ENCODE measurements at regions not wholly inside any gene's neighbourhood (a gene's known extent, or its start where the extent isn't known, plus 50 kb on each side); places are given as distances from the start of the nearest gene placed in this dataset.

DNA sequence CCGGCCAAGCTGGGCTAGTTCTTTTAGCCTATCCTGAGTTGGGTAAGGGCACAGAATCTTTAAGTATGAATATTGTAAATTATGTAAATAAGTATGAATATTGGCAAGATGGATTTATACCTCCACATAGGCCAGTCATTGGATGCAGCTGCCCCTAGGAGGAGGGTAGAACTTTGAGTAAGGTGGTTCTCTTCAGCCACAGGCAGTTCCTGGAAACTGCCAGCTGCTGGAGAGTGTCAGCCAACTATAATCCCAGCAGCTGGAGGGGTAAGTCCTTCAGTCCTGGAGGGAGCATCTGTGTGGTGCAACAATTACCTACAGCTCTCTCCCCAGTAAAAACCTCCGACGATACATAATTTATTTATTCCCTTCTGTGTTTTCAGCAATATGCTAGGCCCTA is 65.8 kb upstream of the TMPO start:
- intact Hi-C loops (cut with micrococcal nuclease): no loop called here
- Mint-ChIP-seq H3K4me3 (no peak overlapping the region), H3K27ac (no peak overlapping the region), H3K4me1 (no peaks in the 10 kb centered on the region), H3K36me3 (no peaks in the 10 kb centered on the region), H3K27me3 (ENCODE audit: low read depth in 2 of 2) (peaks cover 9 to 18% of the 10 kb centered on the region in 2 donors), H3K9me3 (no peaks in the 10 kb centered on the region)
- Histone ChIP-seq H3K4me3 (ENCODE audit: low read length) (no peak overlapping the region), H3K36me3 (ENCODE audit: control insufficient read depth, insufficient read depth, low read length) (no peaks in the 10 kb centered on the region), H3K27ac (ENCODE audit: low read length) (no peak overlapping the region), H3K9me3 (ENCODE audit: control insufficient read depth, insufficient read depth, low read length) (no peaks in the 10 kb centered on the region), H3K27me3 (ENCODE audit: control insufficient read depth, insufficient read depth, low read length) (no peaks in the 10 kb centered on the region), H3K4me1 (ENCODE audit: control insufficient read depth, insufficient read depth, low read length) (no peaks in the 10 kb centered on the region)
- DNase-seq (no peak), ATAC-seq (no peak)
- 90% methylated on average over 3 of the region's 3 CpGs for WGBS (ENCODE audit: insufficient coverage)
- TF ChIP-seq, protein P1, sequence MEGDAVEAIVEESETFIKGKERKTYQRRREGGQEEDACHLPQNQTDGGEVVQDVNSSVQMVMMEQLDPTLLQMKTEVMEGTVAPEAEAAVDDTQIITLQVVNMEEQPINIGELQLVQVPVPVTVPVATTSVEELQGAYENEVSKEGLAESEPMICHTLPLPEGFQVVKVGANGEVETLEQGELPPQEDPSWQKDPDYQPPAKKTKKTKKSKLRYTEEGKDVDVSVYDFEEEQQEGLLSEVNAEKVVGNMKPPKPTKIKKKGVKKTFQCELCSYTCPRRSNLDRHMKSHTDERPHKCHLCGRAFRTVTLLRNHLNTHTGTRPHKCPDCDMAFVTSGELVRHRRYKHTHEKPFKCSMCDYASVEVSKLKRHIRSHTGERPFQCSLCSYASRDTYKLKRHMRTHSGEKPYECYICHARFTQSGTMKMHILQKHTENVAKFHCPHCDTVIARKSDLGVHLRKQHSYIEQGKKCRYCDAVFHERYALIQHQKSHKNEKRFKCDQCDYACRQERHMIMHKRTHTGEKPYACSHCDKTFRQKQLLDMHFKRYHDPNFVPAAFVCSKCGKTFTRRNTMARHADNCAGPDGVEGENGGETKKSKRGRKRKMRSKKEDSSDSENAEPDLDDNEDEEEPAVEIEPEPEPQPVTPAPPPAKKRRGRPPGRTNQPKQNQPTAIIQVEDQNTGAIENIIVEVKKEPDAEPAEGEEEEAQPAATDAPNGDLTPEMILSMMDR (IDR thresholded peaks at IDR 0.05): no peak

DNA sequence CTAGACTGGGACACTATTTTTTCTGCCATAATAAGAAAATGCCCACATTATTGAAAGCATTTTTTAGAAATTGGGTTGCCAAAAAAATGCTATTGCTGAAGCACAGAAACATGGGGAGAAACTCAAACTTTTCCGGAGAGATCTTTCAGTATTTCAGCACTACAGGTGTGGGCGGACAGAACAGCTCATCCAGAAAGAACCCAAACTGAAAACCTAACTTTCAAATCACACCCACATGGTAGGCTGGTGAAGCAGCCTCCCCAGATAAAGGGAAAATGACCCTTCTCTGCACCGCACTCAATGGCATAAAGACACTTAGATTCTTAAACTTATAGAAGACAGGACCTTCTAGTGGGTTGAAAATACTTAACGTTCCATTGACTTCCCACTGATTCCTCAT is 62.3 kb upstream of the TMPO start:
- no peaks in the 10 kb centered on the region for H3K9me3 Mint-ChIP-seq
- WGBS (ENCODE audit: insufficient coverage): 89% methylated on average over 4 of the region's 4 CpGs
- Histone ChIP-seq H3K9me3 (ENCODE audit: control insufficient read depth, insufficient read depth, low read length) (no peaks in the 10 kb centered on the region), H3K27ac (ENCODE audit: low read length) (no peak overlapping the region), H3K27me3 (ENCODE audit: control insufficient read depth, insufficient read depth, low read length) (peaks cover 3% of the 10 kb centered on the region), H3K4me3 (ENCODE audit: low read length) (no peak overlapping the region), H3K36me3 (ENCODE audit: control insufficient read depth, insufficient read depth, low read length) (no peaks in the 10 kb centered on the region), H3K4me1 (ENCODE audit: control insufficient read depth, insufficient read depth, low read length) (peaks cover 8% of the 10 kb centered on the region)
- intact Hi-C loops (cut with micrococcal nuclease): no loop called here
- H3K36me3 Mint-ChIP-seq: no peaks in the 10 kb centered on the region
- DNase-seq (no peak), ATAC-seq (no peak)
- H3K27me3 Mint-ChIP-seq (ENCODE audit: low read depth in 2 of 2): peaks cover 25 to 30% of the 10 kb centered on the region in 2 donors
- TF ChIP-seq, protein P1 (IDR thresholded peaks at IDR 0.05): no peak
- H3K27ac Mint-ChIP-seq: no peak overlapping the region
- no peak overlapping the region for H3K4me3 Mint-ChIP-seq
- peaks cover 8 to 9% of the 10 kb centered on the region in 2 donors for H3K4me1 Mint-ChIP-seq

DNA sequence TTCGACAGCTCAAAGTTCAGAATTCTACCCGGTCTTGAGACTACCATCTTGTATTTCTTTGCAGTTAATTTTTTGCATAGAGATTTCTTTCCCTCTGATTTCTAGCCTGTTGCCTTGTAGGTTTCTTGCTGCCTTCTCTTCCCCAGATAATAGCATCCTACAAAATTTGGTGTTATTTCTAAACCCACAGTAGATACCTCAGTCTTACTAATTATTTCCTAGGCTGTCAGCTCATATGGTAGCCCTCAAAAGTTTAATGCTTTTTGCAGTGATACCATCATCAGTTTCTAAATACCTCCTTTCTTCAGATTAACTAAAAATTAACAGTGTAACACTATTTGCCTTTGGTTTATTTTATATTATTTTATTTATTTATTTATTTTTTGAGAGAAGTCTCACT is 61.9 kb upstream of the TMPO start:
- H3K27me3 Mint-ChIP-seq (ENCODE audit: low read depth in 2 of 2): peaks cover 25 to 30% of the 10 kb centered on the region in 2 donors
- no peak for ATAC-seq

DNA sequence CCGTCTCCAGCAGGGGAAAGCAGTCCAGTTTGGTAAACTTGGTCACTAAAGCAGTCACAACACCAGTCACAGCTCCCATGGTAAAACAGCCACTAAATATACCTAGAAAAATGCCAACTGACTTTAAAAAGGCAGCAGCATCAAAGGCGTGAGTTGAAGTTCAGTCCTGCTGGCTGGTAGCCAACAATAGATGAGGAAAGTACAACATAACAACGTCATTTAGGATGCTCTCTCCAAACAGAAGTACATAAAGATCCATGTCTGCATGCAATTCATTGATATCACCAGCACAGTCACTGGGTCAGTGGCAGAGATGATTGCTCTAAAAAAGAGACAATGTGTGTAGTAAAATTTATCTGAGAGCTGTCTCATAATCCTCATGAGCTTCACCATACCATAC is 59.3 kb upstream of the TMPO start:
- Histone ChIP-seq H3K36me3 (ENCODE audit: control insufficient read depth, insufficient read depth, low read length) (no peaks in the 10 kb centered on the region), H3K4me3 (ENCODE audit: low read length) (no peak overlapping the region), H3K27me3 (ENCODE audit: control insufficient read depth, insufficient read depth, low read length) (peaks cover 3% of the 10 kb centered on the region), H3K27ac (ENCODE audit: low read length) (no peak overlapping the region), H3K9me3 (ENCODE audit: control insufficient read depth, insufficient read depth, low read length) (no peaks in the 10 kb centered on the region), H3K4me1 (ENCODE audit: control insufficient read depth, insufficient read depth, low read length) (peaks cover 8% of the 10 kb centered on the region)
- peaks cover 25 to 30% of the 10 kb centered on the region in 2 donors for H3K27me3 Mint-ChIP-seq (ENCODE audit: low read depth in 2 of 2)
- DNase-seq (no peak), ATAC-seq (no peak)
- no peak overlapping the region for H3K4me3 Mint-ChIP-seq
- WGBS (ENCODE audit: insufficient coverage): 92% methylated on average over 3 of the region's 3 CpGs
- TF ChIP-seq, protein P1 (IDR thresholded peaks at IDR 0.05): no peak
- peaks cover 8 to 9% of the 10 kb centered on the region in 2 donors for H3K4me1 Mint-ChIP-seq
- H3K9me3 Mint-ChIP-seq: no peaks in the 10 kb centered on the region
- intact Hi-C loops (cut with micrococcal nuclease): no loop called here
- H3K36me3 Mint-ChIP-seq: no peaks in the 10 kb centered on the region
- no peak overlapping the region for H3K27ac Mint-ChIP-seq

More for the DNA sequence above, 61.9 kb upstream of the TMPO start:
- H3K36me3 ChIP-seq (ENCODE audit: control insufficient read depth, insufficient read depth, low read length): no peaks in the 10 kb centered on the region
- no peak overlapping the region for H3K27ac ChIP-seq (ENCODE audit: low read length)
- TF ChIP-seq, protein P1 (IDR thresholded peaks at IDR 0.05): no peak
- no peak overlapping the region for H3K4me3 Mint-ChIP-seq
- 62% methylated on average over 2 of the region's 2 CpGs for WGBS (ENCODE audit: insufficient coverage)
- peaks cover 3% of the 10 kb centered on the region for H3K27me3 ChIP-seq (ENCODE audit: control insufficient read depth, insufficient read depth, low read length)
- no peak overlapping the region for H3K27ac Mint-ChIP-seq
- peaks cover 8% of the 10 kb centered on the region for H3K4me1 ChIP-seq (ENCODE audit: control insufficient read depth, insufficient read depth, low read length)
- H3K9me3 Mint-ChIP-seq: no peaks in the 10 kb centered on the region
- H3K4me1 Mint-ChIP-seq: peaks cover 8 to 9% of the 10 kb centered on the region in 2 donors
- no peak for DNase-seq
- intact Hi-C loops (cut with micrococcal nuclease): no loop called here
- no peak overlapping the region for H3K4me3 ChIP-seq (ENCODE audit: low read length)
- no peaks in the 10 kb centered on the region for H3K9me3 ChIP-seq (ENCODE audit: control insufficient read depth, insufficient read depth, low read length)
- no peaks in the 10 kb centered on the region for H3K36me3 Mint-ChIP-seq
